ENCODE measurements at regions not wholly inside any gene's neighbourhood (a gene's known extent, or its start where the extent isn't known, plus 50 kb on each side); places are given as distances from the start of the nearest gene placed in this dataset.

DNA sequence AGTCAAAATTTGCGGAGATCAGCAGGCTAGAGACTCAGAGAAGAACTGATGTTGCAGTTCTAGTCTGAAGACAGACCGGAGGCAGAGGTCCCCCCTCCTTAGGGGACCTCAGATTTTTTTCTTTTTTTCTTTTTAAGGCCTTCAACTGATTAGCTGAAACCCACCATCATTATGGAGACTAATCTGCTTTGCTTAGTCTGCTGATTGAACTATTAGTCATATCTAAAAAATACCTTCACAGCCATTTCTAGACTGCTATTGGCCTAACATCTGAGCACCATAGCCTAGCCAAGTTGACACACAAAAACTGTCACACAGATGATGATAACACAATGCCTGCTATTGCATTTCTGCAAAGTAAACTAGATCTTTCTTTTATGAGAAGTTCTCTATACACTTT, 141.1 kb upstream of the TNFAIP3 start:
- TF ChIP-seq POLR2A (IDR thresholded peaks at IDR 0.05) (no peak), EP300 (IDR thresholded peaks at IDR 0.05) (no peak)
- TF ChIP-seq, protein P1, sequence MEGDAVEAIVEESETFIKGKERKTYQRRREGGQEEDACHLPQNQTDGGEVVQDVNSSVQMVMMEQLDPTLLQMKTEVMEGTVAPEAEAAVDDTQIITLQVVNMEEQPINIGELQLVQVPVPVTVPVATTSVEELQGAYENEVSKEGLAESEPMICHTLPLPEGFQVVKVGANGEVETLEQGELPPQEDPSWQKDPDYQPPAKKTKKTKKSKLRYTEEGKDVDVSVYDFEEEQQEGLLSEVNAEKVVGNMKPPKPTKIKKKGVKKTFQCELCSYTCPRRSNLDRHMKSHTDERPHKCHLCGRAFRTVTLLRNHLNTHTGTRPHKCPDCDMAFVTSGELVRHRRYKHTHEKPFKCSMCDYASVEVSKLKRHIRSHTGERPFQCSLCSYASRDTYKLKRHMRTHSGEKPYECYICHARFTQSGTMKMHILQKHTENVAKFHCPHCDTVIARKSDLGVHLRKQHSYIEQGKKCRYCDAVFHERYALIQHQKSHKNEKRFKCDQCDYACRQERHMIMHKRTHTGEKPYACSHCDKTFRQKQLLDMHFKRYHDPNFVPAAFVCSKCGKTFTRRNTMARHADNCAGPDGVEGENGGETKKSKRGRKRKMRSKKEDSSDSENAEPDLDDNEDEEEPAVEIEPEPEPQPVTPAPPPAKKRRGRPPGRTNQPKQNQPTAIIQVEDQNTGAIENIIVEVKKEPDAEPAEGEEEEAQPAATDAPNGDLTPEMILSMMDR (IDR thresholded peaks at IDR 0.05), result no peak
